ENCODE measurements at regions not wholly inside any gene's neighbourhood (a gene's known extent, or its start where the extent isn't known, plus 50 kb on each side); places are given as distances from the start of the nearest gene placed in this dataset.

DNA sequence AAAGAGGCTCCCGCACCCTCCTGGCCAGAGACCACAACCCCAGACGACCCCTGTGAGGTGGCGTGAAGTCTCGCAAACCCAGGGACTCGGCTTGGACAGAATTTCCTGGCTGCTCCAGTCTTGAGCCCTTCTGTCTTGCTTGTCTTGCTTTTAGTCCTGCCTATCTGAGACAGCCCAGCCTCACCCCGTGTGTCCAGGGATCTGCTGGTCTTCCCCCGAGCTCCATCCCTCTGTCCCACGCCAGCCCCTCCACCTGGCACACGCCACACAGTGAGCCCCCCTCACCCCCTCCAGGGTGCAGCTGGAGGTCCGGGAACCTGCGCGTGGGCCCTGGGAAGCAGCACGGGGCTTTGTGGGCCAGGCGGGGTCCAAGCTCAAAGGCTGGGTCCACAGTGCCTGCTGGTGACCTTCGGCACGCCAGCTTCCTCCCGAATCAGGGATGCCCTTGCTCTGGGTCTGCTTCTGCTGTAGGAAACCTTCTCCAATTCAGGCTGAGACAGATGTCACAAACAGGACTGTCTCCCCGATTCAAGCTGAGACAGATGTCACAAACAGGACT, 97.1 kb downstream of the SIK1 start:
- Histone ChIP-seq H3K27ac (ENCODE audit: low read depth, low read length) (no peak overlapping the region), H3K27me3 (ENCODE audit: insufficient read depth, low read length) (peaks cover 8% of the 10 kb centered on the region), H3K9me3 (ENCODE audit: low read depth, low read length) (no peaks in the 10 kb centered on the region), H3K79me2 (ENCODE audit: insufficient read depth, low read length) (no peaks in the 10 kb centered on the region), H3K4me2 (ENCODE audit: insufficient read depth, low read length) (no peak overlapping the region), H4K20me1 (ENCODE audit: insufficient read depth, low read length) (no peaks in the 10 kb centered on the region), H3K36me3 (ENCODE audit: insufficient read depth, low read length) (no peaks in the 10 kb centered on the region), H3K4me3 (ENCODE audit: insufficient read depth, low read length) (no peak overlapping the region), H2AFZ (ENCODE audit: low read length) (no peak overlapping the region), H3K4me1 (ENCODE audit: insufficient read depth, low read length) (peaks cover 22% of the 10 kb centered on the region)
- no peak for DNase-seq (ENCODE audit: insufficient read length, low spot score, missing footprints)
- TF ChIP-seq, protein P1, sequence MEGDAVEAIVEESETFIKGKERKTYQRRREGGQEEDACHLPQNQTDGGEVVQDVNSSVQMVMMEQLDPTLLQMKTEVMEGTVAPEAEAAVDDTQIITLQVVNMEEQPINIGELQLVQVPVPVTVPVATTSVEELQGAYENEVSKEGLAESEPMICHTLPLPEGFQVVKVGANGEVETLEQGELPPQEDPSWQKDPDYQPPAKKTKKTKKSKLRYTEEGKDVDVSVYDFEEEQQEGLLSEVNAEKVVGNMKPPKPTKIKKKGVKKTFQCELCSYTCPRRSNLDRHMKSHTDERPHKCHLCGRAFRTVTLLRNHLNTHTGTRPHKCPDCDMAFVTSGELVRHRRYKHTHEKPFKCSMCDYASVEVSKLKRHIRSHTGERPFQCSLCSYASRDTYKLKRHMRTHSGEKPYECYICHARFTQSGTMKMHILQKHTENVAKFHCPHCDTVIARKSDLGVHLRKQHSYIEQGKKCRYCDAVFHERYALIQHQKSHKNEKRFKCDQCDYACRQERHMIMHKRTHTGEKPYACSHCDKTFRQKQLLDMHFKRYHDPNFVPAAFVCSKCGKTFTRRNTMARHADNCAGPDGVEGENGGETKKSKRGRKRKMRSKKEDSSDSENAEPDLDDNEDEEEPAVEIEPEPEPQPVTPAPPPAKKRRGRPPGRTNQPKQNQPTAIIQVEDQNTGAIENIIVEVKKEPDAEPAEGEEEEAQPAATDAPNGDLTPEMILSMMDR (IDR thresholded peaks at IDR 0.05; ENCODE audit: extremely low read depth, low read depth, low read length), result no peak

DNA sequence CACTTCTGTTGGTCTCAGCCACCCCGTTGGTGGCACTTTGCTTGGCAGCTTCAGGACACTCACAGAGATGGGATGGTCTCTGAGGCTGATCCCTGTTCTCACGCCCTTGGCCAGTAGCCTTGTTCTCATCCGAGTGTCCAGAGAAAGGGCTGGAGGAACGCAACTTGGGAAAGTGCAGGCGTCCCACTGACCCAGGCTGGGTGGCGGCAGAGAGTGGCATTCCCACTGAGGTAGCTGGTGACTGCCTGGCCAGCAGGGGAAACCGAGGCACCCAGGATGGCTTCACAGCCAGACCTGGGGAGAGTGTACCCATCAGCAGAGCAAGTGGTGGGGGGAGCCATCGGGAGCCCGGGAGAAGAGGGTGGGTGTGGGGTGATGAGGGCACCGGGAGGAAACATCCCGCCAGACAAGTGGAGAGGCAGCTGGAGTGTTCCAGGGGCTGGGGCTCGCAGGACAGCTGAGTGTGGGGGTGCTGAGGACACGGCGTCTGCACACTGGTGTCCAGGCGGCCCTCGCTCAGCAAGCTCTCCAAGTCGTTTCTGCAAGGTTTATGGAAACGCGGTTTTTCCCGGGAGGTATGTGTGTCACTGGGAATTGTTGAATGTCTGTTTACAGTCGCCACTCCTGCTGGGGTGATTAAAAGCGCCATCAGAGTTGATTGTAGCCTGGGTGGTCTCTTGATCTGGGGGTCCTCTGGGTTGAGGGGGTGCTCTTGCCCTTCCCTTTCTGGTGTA, 97.8 kb downstream of the SIK1 start:
- TF ChIP-seq, protein P1 (IDR thresholded peaks at IDR 0.05; ENCODE audit: extremely low read depth, low read depth, low read length), result no peak
- H3K4me1 ChIP-seq (ENCODE audit: insufficient read depth, low read length), result peaks cover 19% of the 10 kb centered on the region

DNA sequence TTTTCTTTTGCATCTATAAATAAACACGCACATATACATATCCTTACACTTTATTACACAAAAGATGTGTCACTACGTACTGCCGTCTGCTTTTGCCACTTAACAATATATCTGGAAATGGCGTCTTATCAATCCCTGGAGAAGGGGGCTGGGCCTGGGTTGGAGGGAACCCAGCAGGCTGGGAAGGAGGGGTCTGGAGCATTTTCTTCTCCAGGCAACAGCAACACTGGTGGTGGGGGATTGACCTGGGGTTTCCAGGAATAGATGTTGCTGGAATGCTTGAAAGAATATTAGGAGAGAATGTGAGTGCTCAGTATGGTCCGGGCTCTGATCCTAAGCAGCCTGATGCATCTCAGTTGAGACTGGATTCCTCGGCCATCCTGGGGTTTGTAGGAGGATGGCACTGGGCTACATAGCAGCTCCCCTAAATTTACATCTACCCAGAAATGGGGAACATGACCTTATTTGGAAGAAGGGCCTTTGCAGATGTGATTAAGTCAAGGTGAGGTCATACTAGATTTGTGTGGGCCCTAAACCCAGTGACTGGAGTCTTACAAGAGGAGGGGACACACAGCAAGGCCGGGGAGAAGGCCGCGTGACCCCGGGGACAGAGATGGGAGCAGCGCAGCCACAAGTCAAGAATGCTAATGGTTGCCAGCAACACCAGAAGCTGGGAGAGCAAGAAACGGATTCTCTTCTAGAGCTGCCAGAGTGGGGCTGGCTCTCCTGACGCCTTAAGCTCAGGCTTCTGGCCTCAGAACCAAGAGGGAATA, 98.6 kb downstream of the SIK1 start:
- H2AFZ ChIP-seq (ENCODE audit: low read length), result no peak overlapping the region
- TF ChIP-seq, protein P1 (IDR thresholded peaks at IDR 0.05; ENCODE audit: extremely low read depth, low read depth, low read length), result no peak
- H3K4me3 ChIP-seq (ENCODE audit: insufficient read depth, low read length), result no peak overlapping the region
- H3K4me2 ChIP-seq (ENCODE audit: insufficient read depth, low read length), result no peak overlapping the region
- no peaks in the 10 kb centered on the region for H4K20me1 ChIP-seq (ENCODE audit: insufficient read depth, low read length)
- H3K79me2 ChIP-seq (ENCODE audit: insufficient read depth, low read length), result no peaks in the 10 kb centered on the region
- no peaks in the 10 kb centered on the region for H3K9me3 ChIP-seq (ENCODE audit: low read depth, low read length)
- H3K36me3 ChIP-seq (ENCODE audit: insufficient read depth, low read length), result no peaks in the 10 kb centered on the region
- peaks cover 13% of the 10 kb centered on the region for H3K27me3 ChIP-seq (ENCODE audit: insufficient read depth, low read length)
- H3K4me1 ChIP-seq (ENCODE audit: insufficient read depth, low read length), result peaks cover 12% of the 10 kb centered on the region
- no peak for DNase-seq (ENCODE audit: insufficient read length, low spot score, missing footprints)
- no peak overlapping the region for H3K27ac ChIP-seq (ENCODE audit: low read depth, low read length)

More for the DNA sequence above, 97.8 kb downstream of the SIK1 start:
- H3K27ac ChIP-seq (ENCODE audit: low read depth, low read length), result no peak overlapping the region
- H3K4me3 ChIP-seq (ENCODE audit: insufficient read depth, low read length), result no peak overlapping the region
- no peaks in the 10 kb centered on the region for H3K9me3 ChIP-seq (ENCODE audit: low read depth, low read length)
- no peaks in the 10 kb centered on the region for H3K36me3 ChIP-seq (ENCODE audit: insufficient read depth, low read length)
- no peaks in the 10 kb centered on the region for H4K20me1 ChIP-seq (ENCODE audit: insufficient read depth, low read length)
- H3K79me2 ChIP-seq (ENCODE audit: insufficient read depth, low read length), result no peaks in the 10 kb centered on the region
- H3K27me3 ChIP-seq (ENCODE audit: insufficient read depth, low read length), result peaks cover 8% of the 10 kb centered on the region
- no peak overlapping the region for H2AFZ ChIP-seq (ENCODE audit: low read length)
- no peak for DNase-seq (ENCODE audit: insufficient read length, low spot score, missing footprints)
- no peak overlapping the region for H3K4me2 ChIP-seq (ENCODE audit: insufficient read depth, low read length)

Measured in osteoblast (primary cell).